Ishikawa (cell line): ENCODE measurements at regions not wholly inside any gene's neighbourhood (a gene's known extent, or its start where the extent isn't known, plus 50 kb on each side); places are given as distances from the start of the nearest gene placed in this dataset.

Experiments
- CEBPB ChIP-seq: IDR thresholded peaks from 2 replicates; pipeline ENCODE4 v1.6.1; 2012
- CREB1 ChIP-seq: IDR thresholded peaks from 2 replicates; pipeline ENCODE4 v1.6.1; 2012; ENCODE audit warnings: low read depth
- EGR1 ChIP-seq: IDR thresholded peaks from 2 replicates; pipeline ENCODE4 v1.6.1; 2012
- EP300 ChIP-seq: IDR thresholded peaks from 2 replicates; pipeline ENCODE4 v1.6.1; 2012; ENCODE audit warnings: borderline replicate concordance
- FOXM1 ChIP-seq: IDR thresholded peaks from 2 replicates; pipeline ENCODE4 v1.6.1; 2012; ENCODE audit warnings: low read depth, borderline replicate concordance
- MAX ChIP-seq: IDR thresholded peaks from 2 replicates; pipeline ENCODE4 v1.6.1; 2012
- NFIC ChIP-seq: IDR thresholded peaks from 2 replicates; pipeline ENCODE4 v1.6.1; 2012
- RAD21 ChIP-seq: IDR thresholded peaks from 2 replicates; pipeline ENCODE4 v1.6.1; 2012; ENCODE audit warnings: low read depth
- REST ChIP-seq: IDR thresholded peaks from 2 replicates; pipeline ENCODE4 v1.6.1; 2012; ENCODE audit warnings: low read depth, mild to moderate bottlenecking
- TAF1 ChIP-seq: IDR thresholded peaks from 2 replicates; pipeline ENCODE4 v1.6.1; 2012; ENCODE audit warnings: low read depth, mild to moderate bottlenecking
- TCF12 ChIP-seq: IDR thresholded peaks from 2 replicates; pipeline ENCODE4 v1.6.1; 2012; ENCODE audit warnings: low read depth
- TEAD4 ChIP-seq: IDR thresholded peaks from 2 replicates; pipeline ENCODE4 v1.6.1; 2012
- USF1 ChIP-seq: IDR thresholded peaks from 2 replicates; pipeline ENCODE4 v1.6.1; 2012
- YY1 ChIP-seq: IDR thresholded peaks from 2 replicates; pipeline ENCODE4 v1.6.1; 2012; ENCODE audit warnings: low read depth
- ZBTB7A ChIP-seq: IDR thresholded peaks from 2 replicates; pipeline ENCODE4 v1.6.1; 2012; ENCODE audit warnings: low read depth

- no peak for TF ChIP-seq CREB1
- TF ChIP-seq TAF1: no peak
- TF ChIP-seq REST: no peak
- no peak for TF ChIP-seq RAD21
- no peak for TF ChIP-seq TCF12
- no peak for TF ChIP-seq CEBPB
- no peak for TF ChIP-seq YY1
- no peak for TF ChIP-seq TEAD4
- TF ChIP-seq EP300: no peak
- TF ChIP-seq ZBTB7A: no peak
- no peak for TF ChIP-seq USF1
- TF ChIP-seq MAX: no peak
- no peak for TF ChIP-seq EGR1
- no peak for TF ChIP-seq FOXM1
- TF ChIP-seq NFIC: no peak
Measured at GRCh38 chr3:153702106-153702505, 419.1 kb upstream of the ARHGEF26 start.

GRCh38 chr3:153704115-153704514, 417.1 kb upstream of the ARHGEF26 start:
- no peak for TF ChIP-seq TEAD4
- TF ChIP-seq NFIC: no peak
- TF ChIP-seq CEBPB: no peak
- TF ChIP-seq EGR1: no peak
- TF ChIP-seq TAF1: no peak
- TF ChIP-seq USF1: no peak

- TF ChIP-seq USF1 (no peak), NFIC (no peak), TEAD4 (no peak), EP300 (no peak), ZBTB7A (no peak), CREB1 (no peak), MAX (no peak), YY1 (no peak), RAD21 (no peak)
Measured at GRCh38 chr3:153706706-153707105, 414.5 kb upstream of the ARHGEF26 start.

GRCh38 chr3:153714016-153714415, 407.2 kb upstream of the ARHGEF26 start:
- TF ChIP-seq NFIC (no peak), USF1 (no peak), EP300 (no peak), FOXM1 (no peak), YY1 (no peak), TAF1 (no peak), TEAD4 (no peak), REST (no peak), TCF12 (no peak), ZBTB7A (no peak), CREB1 (no peak)

- TF ChIP-seq REST (no peak), CEBPB (no peak), TAF1 (no peak), ZBTB7A (no peak), FOXM1 (no peak)
Measured at GRCh38 chr3:153714588-153715290, 406.5 kb upstream of the ARHGEF26 start.
